ENCODE measurements at regions not wholly inside any gene's neighbourhood (a gene's known extent, or its start where the extent isn't known, plus 50 kb on each side); places are given as distances from the start of the nearest gene placed in this dataset.
"Not testable (repeated sequence)": the region's sequence is repeated elsewhere in the genome, so short reads cannot be mapped to it uniquely, and the experiment has no call there.

DNA sequence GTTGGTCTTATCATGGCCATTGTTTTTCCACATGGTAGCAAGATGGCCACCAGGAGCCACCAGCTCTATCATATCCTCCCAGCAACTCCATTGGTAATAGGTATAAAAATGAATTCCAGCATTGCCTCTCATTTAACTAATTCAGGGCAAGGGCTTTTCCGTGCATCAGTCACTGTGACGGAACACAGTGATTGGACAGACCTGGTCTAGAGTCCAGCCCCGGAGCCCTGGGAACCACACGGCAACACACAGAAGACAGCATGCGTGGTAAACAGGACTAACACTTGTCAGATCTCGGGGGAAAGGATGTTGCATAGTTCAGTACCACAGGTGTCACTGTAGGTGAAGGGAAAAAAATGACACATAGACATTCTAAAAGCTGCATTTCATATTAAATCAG, 638.0 kb upstream of the RBFOX1 start:
- Histone ChIP-seq H3K9me1 (replicated peaks; ENCODE audit: control insufficient read depth, extremely low read depth, insufficient read depth, low read length) (no peaks in the 10 kb centered on the region), H3K79me2 (ENCODE audit: control insufficient read depth, insufficient read depth, low read length) (no peaks in the 10 kb centered on the region), H2AFZ (ENCODE audit: low read depth, low read length) (no peak overlapping the region), H3K27me3 (ENCODE audit: control insufficient read depth in 2 of 2, insufficient read depth in 2 of 2, low read length in 2 of 2) (no peaks in the 10 kb centered on the region), H3K4me1 (ENCODE audit: control insufficient read depth, extremely low read depth, insufficient read depth, low read length) (no peaks in the 10 kb centered on the region), H3K9ac (replicated peaks; ENCODE audit: extremely low read depth, insufficient read depth, low read length) (no peak overlapping the region), H3K4me3 (replicated peaks in 1 of 3; ENCODE audit: insufficient read depth in 1 of 3, low read depth in 1 of 3, low read length in 3 of 3) (no peak overlapping the region), H4K20me1 (replicated peaks; ENCODE audit: control insufficient read depth, extremely low read depth, insufficient read depth, low read length) (no peaks in the 10 kb centered on the region), H3K9me3 (replicated peaks; ENCODE audit: control insufficient read depth, insufficient read depth, low read length) (peaks cover 6% of the 10 kb centered on the region), H3K4me2 (ENCODE audit: insufficient read depth, low read length) (no peak overlapping the region), H3K27ac (ENCODE audit: insufficient read depth, low read depth, low read length) (no peak overlapping the region), H3K36me3 (ENCODE audit: control insufficient read depth in 2 of 2, extremely low read depth in 1 of 2, insufficient read depth in 2 of 2, low read length in 2 of 2) (no peaks in the 10 kb centered on the region)
- no peak for FAIRE-seq
- intact Hi-C loops (cut with micrococcal nuclease) = no loop called here
- TF ChIP-seq EZH2 (IDR thresholded peaks at IDR 0.05; ENCODE audit: borderline replicate concordance, low read depth, low read length, severe bottlenecking) = no peak
- no peak for TF ChIP-seq FOS (IDR thresholded peaks at IDR 0.05; ENCODE audit: borderline replicate concordance, insufficient read depth, low read length)
- no peak for TF ChIP-seq MYC (IDR thresholded peaks at IDR 0.05; ENCODE audit: low read depth, low read length)
- TF ChIP-seq JUN (IDR thresholded peaks at IDR 0.05; ENCODE audit: borderline replicate concordance, insufficient read depth, insufficient read length, low read depth) = no peak
- TF ChIP-seq, protein P1, sequence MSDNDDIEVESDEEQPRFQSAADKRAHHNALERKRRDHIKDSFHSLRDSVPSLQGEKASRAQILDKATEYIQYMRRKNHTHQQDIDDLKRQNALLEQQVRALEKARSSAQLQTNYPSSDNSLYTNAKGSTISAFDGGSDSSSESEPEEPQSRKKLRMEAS (IDR thresholded peaks at IDR 0.05; ENCODE audit: insufficient read depth, insufficient read length) = no peak
- TF ChIP-seq, protein P2, sequence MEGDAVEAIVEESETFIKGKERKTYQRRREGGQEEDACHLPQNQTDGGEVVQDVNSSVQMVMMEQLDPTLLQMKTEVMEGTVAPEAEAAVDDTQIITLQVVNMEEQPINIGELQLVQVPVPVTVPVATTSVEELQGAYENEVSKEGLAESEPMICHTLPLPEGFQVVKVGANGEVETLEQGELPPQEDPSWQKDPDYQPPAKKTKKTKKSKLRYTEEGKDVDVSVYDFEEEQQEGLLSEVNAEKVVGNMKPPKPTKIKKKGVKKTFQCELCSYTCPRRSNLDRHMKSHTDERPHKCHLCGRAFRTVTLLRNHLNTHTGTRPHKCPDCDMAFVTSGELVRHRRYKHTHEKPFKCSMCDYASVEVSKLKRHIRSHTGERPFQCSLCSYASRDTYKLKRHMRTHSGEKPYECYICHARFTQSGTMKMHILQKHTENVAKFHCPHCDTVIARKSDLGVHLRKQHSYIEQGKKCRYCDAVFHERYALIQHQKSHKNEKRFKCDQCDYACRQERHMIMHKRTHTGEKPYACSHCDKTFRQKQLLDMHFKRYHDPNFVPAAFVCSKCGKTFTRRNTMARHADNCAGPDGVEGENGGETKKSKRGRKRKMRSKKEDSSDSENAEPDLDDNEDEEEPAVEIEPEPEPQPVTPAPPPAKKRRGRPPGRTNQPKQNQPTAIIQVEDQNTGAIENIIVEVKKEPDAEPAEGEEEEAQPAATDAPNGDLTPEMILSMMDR (IDR thresholded peaks at IDR 0.05; ENCODE audit: extremely low read depth in 1 of 2, insufficient read depth in 1 of 2, low read depth in 1 of 2, low read length in 2 of 2) = no peak
- no peak for TF ChIP-seq GATA2 (IDR thresholded peaks at IDR 0.05; ENCODE audit: insufficient read depth, insufficient read length, low read depth, low read length)
- no peak for TF ChIP-seq POLR2A (IDR thresholded peaks at IDR 0.05; ENCODE audit: low read depth, low read length)
- no peak for TF ChIP-seq POLR2AphosphoS5 (IDR thresholded peaks at IDR 0.05; ENCODE audit: insufficient read depth, low read depth, low read length)
- ChIA-PET CTCF (no interaction called here), POLR2A (no interaction called here)
- BruUV-seq (replicated peaks) = no TSS peak
- dilution Hi-C loops (cut with MboI; ENCODE audit: extremely low pct_ligation_motif_present, low sequenced_read_pairs) = no loop called here
- no peak for DNase-seq (ENCODE audit: low read depth, low spot score)

DNA sequence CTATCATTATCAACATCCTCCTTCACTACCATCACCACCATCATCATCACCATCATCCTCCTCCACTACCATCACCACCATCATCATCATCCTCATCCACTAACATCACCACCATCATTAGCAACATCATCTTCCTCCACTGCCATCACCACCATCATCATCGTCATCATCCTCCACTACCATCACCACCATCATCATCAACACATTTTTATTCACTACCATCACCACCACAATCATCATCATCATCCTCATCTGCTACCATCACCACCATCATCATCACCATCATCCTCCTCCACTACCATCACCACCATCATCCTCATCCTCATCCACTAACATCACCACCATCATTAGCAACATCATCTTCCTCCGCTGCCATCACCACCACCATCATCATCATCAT, 639.2 kb upstream of the RBFOX1 start:
- BruUV-seq (replicated peaks); DNase-seq (ENCODE audit: low read depth, low spot score); intact Hi-C loops (cut with micrococcal nuclease): not testable (repeated sequence)

More for the DNA sequence above, 639.2 kb upstream of the RBFOX1 start:
- H3K27me3 ChIP-seq (ENCODE audit: control insufficient read depth in 2 of 2, insufficient read depth in 2 of 2, low read length in 2 of 2); FAIRE-seq; H2AFZ ChIP-seq (ENCODE audit: low read depth, low read length); dilution Hi-C loops (cut with MboI; ENCODE audit: extremely low pct_ligation_motif_present, low sequenced_read_pairs); POLR2A ChIA-PET; H3K79me2 ChIP-seq (ENCODE audit: control insufficient read depth, insufficient read depth, low read length); H3K4me1 ChIP-seq (ENCODE audit: control insufficient read depth, extremely low read depth, insufficient read depth, low read length); H3K27ac ChIP-seq (ENCODE audit: insufficient read depth, low read depth, low read length); H4K20me1 ChIP-seq (replicated peaks; ENCODE audit: control insufficient read depth, extremely low read depth, insufficient read depth, low read length); H3K36me3 ChIP-seq (ENCODE audit: control insufficient read depth in 2 of 2, extremely low read depth in 1 of 2, insufficient read depth in 2 of 2, low read length in 2 of 2); H3K9ac ChIP-seq (replicated peaks; ENCODE audit: extremely low read depth, insufficient read depth, low read length); H3K9me1 ChIP-seq (replicated peaks; ENCODE audit: control insufficient read depth, extremely low read depth, insufficient read depth, low read length); H3K4me2 ChIP-seq (ENCODE audit: insufficient read depth, low read length); H3K9me3 ChIP-seq (replicated peaks; ENCODE audit: control insufficient read depth, insufficient read depth, low read length); CTCF ChIA-PET; H3K4me3 ChIP-seq (replicated peaks in 1 of 3; ENCODE audit: insufficient read depth in 1 of 3, low read depth in 1 of 3, low read length in 3 of 3): not testable (repeated sequence)
